Keratinocyte (primary cell): ENCODE measurements at regions not wholly inside any gene's neighbourhood (a gene's known extent, or its start where the extent isn't known, plus 50 kb on each side); places are given as distances from the start of the nearest gene placed in this dataset.
"Not testable (repeated sequence)": the region's sequence is repeated elsewhere in the genome, so short reads cannot be mapped to it uniquely, and the experiment has no call there.

Source experiments
- DNase-seq: peaks from one replicate; pipeline ENCODE4 v3.0.0-alpha.2; 2011; ENCODE audit warnings: low read depth, missing footprints, low spot score
- FAIRE-seq: peaks from 2 replicates; lab custom pipeline; 2011; peaks lifted over from hg19 to GRCh38; lab: Jason Lieb, UNC
- H2AFZ ChIP-seq: 2 replicates; pipeline ENCODE4 v1.6.0; 2012; ENCODE audit warnings: low read length, control low read depth, inconsistent platforms; ENCODE audit not compliant: control insufficient read depth
- H3K27ac ChIP-seq: 2 replicates; pipeline ENCODE4 v1.5.1; 2011; ENCODE audit warnings: low read length; ENCODE audit not compliant: control insufficient read depth, insufficient read depth
- H3K27me3 ChIP-seq: 3 replicates; pipeline ENCODE4 v1.6.0; 2011; ENCODE audit warnings: low read length; ENCODE audit not compliant: control insufficient read depth, insufficient read depth; ENCODE audit errors: extremely low read depth
- H3K36me3 ChIP-seq, 2 experiments: 2 replicates in 1 of 2; 3 replicates in 1 of 2; pipeline ENCODE4 v1.5.1; 2011; ENCODE audit warnings: low read length in 2 of 2, mild to moderate bottlenecking in 1 of 2; ENCODE audit not compliant: control insufficient read depth in 2 of 2, insufficient read depth in 2 of 2; ENCODE audit errors: extremely low read depth in 1 of 2
- H3K4me1 ChIP-seq: 3 replicates; pipeline ENCODE4 v1.5.1; 2011; ENCODE audit warnings: low read length; ENCODE audit not compliant: control insufficient read depth, insufficient read depth; ENCODE audit errors: extremely low read depth
- H3K4me2 ChIP-seq: 3 replicates; pipeline ENCODE4 v1.6.0; 2011; ENCODE audit warnings: low read depth, low read length; ENCODE audit not compliant: control insufficient read depth, insufficient read depth; ENCODE audit errors: extremely low read depth
- H3K4me3 ChIP-seq, 3 experiments: fragments of 200-600 bp in 1 of 3; sonication (generic) in 1 of 3; 2 replicates in 2 of 3; 3 replicates in 1 of 3; pipeline ENCODE4 v1.5.1; 2011 to 2016; ENCODE audit warnings: low read length in 3 of 3, mild to moderate bottlenecking in 3 of 3, control low read depth in 2 of 3, inconsistent platforms in 1 of 3, low read depth in 1 of 3, mixed read lengths in 1 of 3, mixed run types in 1 of 3, moderate library complexity in 1 of 3; ENCODE audit not compliant: control insufficient read depth in 2 of 3, insufficient read depth in 2 of 3; ENCODE audit errors: extremely low read depth in 1 of 3
- H3K79me2 ChIP-seq: 2 replicates; pipeline ENCODE4 v1.6.0; 2012; ENCODE audit warnings: low read length; ENCODE audit not compliant: control insufficient read depth, insufficient read depth
- H3K9ac ChIP-seq: 3 replicates; pipeline ENCODE4 v1.6.0; 2011; ENCODE audit warnings: low read length; ENCODE audit not compliant: control insufficient read depth, insufficient read depth; ENCODE audit errors: extremely low read depth
- H3K9me1 ChIP-seq: 3 replicates; pipeline ENCODE4 v1.6.0; 2011; ENCODE audit warnings: low read length; ENCODE audit not compliant: control insufficient read depth, insufficient read depth; ENCODE audit errors: extremely low read depth
- H3K9me3 ChIP-seq: 2 replicates; pipeline ENCODE4 v1.5.1; 2012; ENCODE audit warnings: low read depth, low read length; ENCODE audit not compliant: control insufficient read depth
- H4K20me1 ChIP-seq: 3 replicates; pipeline ENCODE4 v1.6.0; 2011; ENCODE audit warnings: low read length; ENCODE audit not compliant: control insufficient read depth, insufficient read depth; ENCODE audit errors: extremely low read depth
- CTCF ChIP-seq, 3 experiments: IDR thresholded peaks in 1 of 3; conservative IDR thresholded peaks in 1 of 3; optimal IDR thresholded peaks in 1 of 3; 2 replicates in 2 of 3; 3 replicates in 1 of 3; pipeline versions ENCODE3 to v1.5.1; 2011; ENCODE audit warnings: low read length in 3 of 3, mild to moderate bottlenecking in 3 of 3, moderate library complexity in 2 of 3, control low read depth in 1 of 3, inconsistent platforms in 1 of 3; ENCODE audit not compliant: insufficient read depth in 2 of 3; ENCODE audit errors: extremely low read depth in 1 of 3
- dilution Hi-C: fragments of 300-500 bp; cut with MboI; formaldehyde crosslinking; loops from one replicate; pipeline ENCODE4 v1.7.0; 2020; ENCODE audit warnings: low sequenced_read_pairs; ENCODE audit not compliant: extremely low pct_ligation_motif_present

GRCh38 chr2:89102587-89102986, 411.1 kb downstream of the RPIA start:
- H3K36me3 ChIP-seq, H3K4me2 ChIP-seq, H4K20me1 ChIP-seq, H3K9me1 ChIP-seq, DNase-seq, H3K79me2 ChIP-seq, H3K27me3 ChIP-seq, H3K9ac ChIP-seq, H3K27ac ChIP-seq, H3K4me3 ChIP-seq, H3K9me3 ChIP-seq, H3K4me1 ChIP-seq, H2AFZ ChIP-seq, FAIRE-seq, dilution Hi-C loops: not testable (repeated sequence)
- peak in 1 of 3 experiments; percentile 10 for TF ChIP-seq CTCF (optimal IDR thresholded peaks at IDR 0.05 in 1 of 3, IDR thresholded peaks at IDR 0.05 in 1 of 3, conservative IDR thresholded peaks at IDR 0.05 in 1 of 3; ENCODE audit: extremely low read depth in 1 of 3, insufficient read depth in 2 of 3, low read length in 3 of 3)

- H3K27ac ChIP-seq, H3K4me2 ChIP-seq, H3K36me3 ChIP-seq, H3K9ac ChIP-seq, H3K4me1 ChIP-seq, H2AFZ ChIP-seq, H3K9me3 ChIP-seq, H3K9me1 ChIP-seq, FAIRE-seq, H3K4me3 ChIP-seq, H4K20me1 ChIP-seq, DNase-seq, dilution Hi-C loops, H3K79me2 ChIP-seq, H3K27me3 ChIP-seq: not testable (repeated sequence)
These were observed 415.0 kb downstream of the RPIA start for GRCh38 chr2:89106369-89107019.

- H3K4me3 ChIP-seq, H3K36me3 ChIP-seq, H3K9me1 ChIP-seq, H3K79me2 ChIP-seq, H4K20me1 ChIP-seq, H2AFZ ChIP-seq, dilution Hi-C loops, DNase-seq, H3K4me1 ChIP-seq, H3K9me3 ChIP-seq, H3K27me3 ChIP-seq, H3K4me2 ChIP-seq, H3K9ac ChIP-seq, H3K27ac ChIP-seq, FAIRE-seq: not testable (repeated sequence)
- peak in 2 of 3 experiments; percentile 22 to 53 for TF ChIP-seq CTCF (optimal IDR thresholded peaks at IDR 0.05 in 1 of 3, IDR thresholded peaks at IDR 0.05 in 1 of 3, conservative IDR thresholded peaks at IDR 0.05 in 1 of 3; ENCODE audit: extremely low read depth in 1 of 3, insufficient read depth in 2 of 3, low read length in 3 of 3)
These were observed 421.0 kb downstream of the RPIA start for GRCh38 chr2:89112434-89112833.

GRCh38 chr2:89113286-89113685, 421.8 kb downstream of the RPIA start:
- H3K79me2 ChIP-seq, H4K20me1 ChIP-seq, H3K4me2 ChIP-seq, FAIRE-seq, H3K9ac ChIP-seq, H3K4me1 ChIP-seq, dilution Hi-C loops, H3K9me1 ChIP-seq, H2AFZ ChIP-seq, H3K36me3 ChIP-seq, DNase-seq, H3K27me3 ChIP-seq, H3K4me3 ChIP-seq, H3K9me3 ChIP-seq, H3K27ac ChIP-seq: not testable (repeated sequence)
